ENCODE measurements at regions not wholly inside any gene's neighbourhood (a gene's known extent, or its start where the extent isn't known, plus 50 kb on each side); places are given as distances from the start of the nearest gene placed in this dataset.

GRCh38 chr2:15112216-15112615, 448.9 kb downstream of the NBAS start:
- Histone ChIP-seq H3K4me1 (replicated peaks in 1 of 2; ENCODE audit: control insufficient read depth in 2 of 2, insufficient read depth in 2 of 2, low read length in 2 of 2) (no peaks in the 10 kb centered on the region), H3K4me2 (ENCODE audit: insufficient read depth, low read length) (no peak overlapping the region), H4K20me1 (replicated peaks; ENCODE audit: control insufficient read depth, insufficient read depth, low read length) (no peaks in the 10 kb centered on the region), H3K79me2 (ENCODE audit: control insufficient read depth, insufficient read depth, low read length) (no peaks in the 10 kb centered on the region), H3K27me3 (ENCODE audit: control insufficient read depth in 2 of 2, insufficient read depth in 2 of 2, low read length in 2 of 2) (no peaks in the 10 kb centered on the region), H3K36me3 (ENCODE audit: control insufficient read depth, insufficient read depth, low read length) (no peaks in the 10 kb centered on the region), H3K9me3 (replicated peaks; ENCODE audit: control insufficient read depth, insufficient read depth, low read depth, low read length) (no peaks in the 10 kb centered on the region), H3K27ac (ENCODE audit: extremely low read depth, low read depth, low read length) (no peak overlapping the region), H2AFZ (ENCODE audit: low read depth, low read length) (no peak overlapping the region), H3K9me1 (ENCODE audit: control insufficient read depth, insufficient read depth, low read length) (no peaks in the 10 kb centered on the region), H3K9ac (ENCODE audit: insufficient read depth in 1 of 2, low read depth in 2 of 2, low read length in 2 of 2) (no peak overlapping the region), H3K4me3 (no peak overlapping the region)
- in situ Hi-C loops (cut with MboI) (no loop called here), intact Hi-C loops (cut with micrococcal nuclease) (no loop called here)
- TF ChIP-seq TRIM28 (IDR thresholded peaks at IDR 0.05), result peak; percentile 90; the same call in 1 of the 2 replicates
- TF ChIP-seq ATF1 (CRISPR knock-in tag; IDR thresholded peaks at IDR 0.05), result no peak
- no peak for TF ChIP-seq ATF1 (tag; IDR thresholded peaks at IDR 0.05)
- 0 out of 4 replicates have a peak, but pooled peaks of 1 of the 2 experiments have one; percentile 37 for TF ChIP-seq TRIM24 (IDR thresholded peaks at IDR 0.05)
- DNase-seq (ENCODE audit: extremely low read depth in 1 of 4, low spot score in 3 of 4) (peak in 1 of 4 experiments; percentile 16), FAIRE-seq (peak; percentile 42), ATAC-seq (no peak)
- WGBS (ENCODE audit: insufficient coverage, low coverage, missing lambda C conversion rate), result 4% methylated on average over 1 of the region's 1 CpG
- CTCF ChIA-PET (ENCODE audit: low intra/inter-chr PET ratio), result no interaction called here
- POLR2A ChIA-PET, result no interaction called here
- BruUV-seq (replicated peaks), result no TSS peak

GRCh38 chr2:15115776-15116175, 445.4 kb downstream of the NBAS start:
- POLR2A ChIA-PET, result no interaction called here
- no peak overlapping the region for H3K4me3 ChIP-seq
- no peaks in the 10 kb centered on the region for H3K9me3 ChIP-seq (replicated peaks; ENCODE audit: control insufficient read depth, insufficient read depth, low read depth, low read length)
- CTCF ChIA-PET (ENCODE audit: low intra/inter-chr PET ratio), result no interaction called here
- no peaks in the 10 kb centered on the region for H3K79me2 ChIP-seq (ENCODE audit: control insufficient read depth, insufficient read depth, low read length)
- H3K9me1 ChIP-seq (ENCODE audit: control insufficient read depth, insufficient read depth, low read length), result no peaks in the 10 kb centered on the region
- H3K4me1 ChIP-seq (replicated peaks in 1 of 2; ENCODE audit: control insufficient read depth in 2 of 2, insufficient read depth in 2 of 2, low read length in 2 of 2), result no peaks in the 10 kb centered on the region
- ATAC-seq (no peak), DNase-seq (ENCODE audit: extremely low read depth in 1 of 4, low spot score in 3 of 4) (no peak), FAIRE-seq (no peak)
- no peak overlapping the region for H2AFZ ChIP-seq (ENCODE audit: low read depth, low read length)
- BruUV-seq (replicated peaks), result no TSS peak
- H3K9ac ChIP-seq (ENCODE audit: insufficient read depth in 1 of 2, low read depth in 2 of 2, low read length in 2 of 2), result no peak overlapping the region
- H4K20me1 ChIP-seq (replicated peaks; ENCODE audit: control insufficient read depth, insufficient read depth, low read length), result no peaks in the 10 kb centered on the region
- H3K27ac ChIP-seq (ENCODE audit: extremely low read depth, low read depth, low read length), result no peak overlapping the region
- no peak overlapping the region for H3K4me2 ChIP-seq (ENCODE audit: insufficient read depth, low read length)
- in situ Hi-C loops (cut with MboI), result no loop called here
- no peaks in the 10 kb centered on the region for H3K36me3 ChIP-seq (ENCODE audit: control insufficient read depth, insufficient read depth, low read length)
- intact Hi-C loops (cut with micrococcal nuclease), result no loop called here
- H3K27me3 ChIP-seq (ENCODE audit: control insufficient read depth in 2 of 2, insufficient read depth in 2 of 2, low read length in 2 of 2), result 0 out of 5 replicates have a peak, but pooled peaks cover 0 to 10% of the 10 kb centered on the region in 2 experiments
- TF ChIP-seq CEBPB (tag; IDR thresholded peaks at IDR 0.05), result 0 out of 2 replicates have a peak, but pooled peaks have one; percentile 15
- TF ChIP-seq RBM39 (optimal IDR thresholded peaks at IDR 0.05; ENCODE audit: low read depth, low read length), result no peak
- TF ChIP-seq NFE2 (IDR thresholded peaks at IDR 0.05; ENCODE audit: low read depth), result peak; percentile 44

All from K562 (cell line).